ENCODE measurements at regions not wholly inside any gene's neighbourhood (a gene's known extent, or its start where the extent isn't known, plus 50 kb on each side); places are given as distances from the start of the nearest gene placed in this dataset.

DNA sequence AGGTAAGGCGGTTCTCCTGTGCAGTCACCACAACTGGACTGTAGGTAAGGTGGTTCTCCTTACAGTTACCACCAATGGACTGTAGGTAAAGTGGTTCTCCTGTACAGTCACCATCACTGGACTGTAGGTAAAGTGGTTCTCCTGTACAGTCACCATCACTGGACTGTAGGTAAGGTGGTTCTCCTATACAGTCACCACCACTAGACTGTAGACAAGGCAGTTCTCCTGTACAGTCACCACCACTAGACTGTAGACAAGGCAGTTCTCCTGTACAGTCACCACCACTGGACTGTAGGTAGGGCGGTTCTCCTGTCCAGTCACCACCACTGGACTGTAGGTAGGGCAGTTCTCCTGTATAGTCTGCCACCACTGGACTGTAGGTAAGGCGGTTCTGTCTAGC is 212.3 kb downstream of the TFAP2A start:
- H3K27me3 ChIP-seq (replicated peaks in 1 of 7): no peaks in the 10 kb centered on the region
- no peak for TF ChIP-seq POLR2A (IDR thresholded peaks at IDR 0.05)
- TF ChIP-seq, protein P1, sequence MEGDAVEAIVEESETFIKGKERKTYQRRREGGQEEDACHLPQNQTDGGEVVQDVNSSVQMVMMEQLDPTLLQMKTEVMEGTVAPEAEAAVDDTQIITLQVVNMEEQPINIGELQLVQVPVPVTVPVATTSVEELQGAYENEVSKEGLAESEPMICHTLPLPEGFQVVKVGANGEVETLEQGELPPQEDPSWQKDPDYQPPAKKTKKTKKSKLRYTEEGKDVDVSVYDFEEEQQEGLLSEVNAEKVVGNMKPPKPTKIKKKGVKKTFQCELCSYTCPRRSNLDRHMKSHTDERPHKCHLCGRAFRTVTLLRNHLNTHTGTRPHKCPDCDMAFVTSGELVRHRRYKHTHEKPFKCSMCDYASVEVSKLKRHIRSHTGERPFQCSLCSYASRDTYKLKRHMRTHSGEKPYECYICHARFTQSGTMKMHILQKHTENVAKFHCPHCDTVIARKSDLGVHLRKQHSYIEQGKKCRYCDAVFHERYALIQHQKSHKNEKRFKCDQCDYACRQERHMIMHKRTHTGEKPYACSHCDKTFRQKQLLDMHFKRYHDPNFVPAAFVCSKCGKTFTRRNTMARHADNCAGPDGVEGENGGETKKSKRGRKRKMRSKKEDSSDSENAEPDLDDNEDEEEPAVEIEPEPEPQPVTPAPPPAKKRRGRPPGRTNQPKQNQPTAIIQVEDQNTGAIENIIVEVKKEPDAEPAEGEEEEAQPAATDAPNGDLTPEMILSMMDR (IDR thresholded peaks at IDR 0.05 in 8 of 11, conservative IDR thresholded peaks at IDR 0.05 in 3 of 11): no peak
- no peak for TF ChIP-seq POLR2AphosphoS5 (IDR thresholded peaks at IDR 0.05)
- H3K4me1 ChIP-seq: no peaks in the 10 kb centered on the region
- peaks cover 0 to 19% (median 0%) of the 10 kb centered on the region in 8 donors for H3K9me3 ChIP-seq
- no peak overlapping the region for H3K27ac ChIP-seq
- 93 to 97% (median 96%) methylated on average over 2 to 3 of the region's 3 CpGs for WGBS, 5 donors
- DNase-seq: no peak
- intact Hi-C loops (cut with DNase I; ENCODE audit: low total_unique reads): no loop called here
- no peaks in the 10 kb centered on the region for H3K36me3 ChIP-seq
- H3K4me3 ChIP-seq: no peak overlapping the region

DNA sequence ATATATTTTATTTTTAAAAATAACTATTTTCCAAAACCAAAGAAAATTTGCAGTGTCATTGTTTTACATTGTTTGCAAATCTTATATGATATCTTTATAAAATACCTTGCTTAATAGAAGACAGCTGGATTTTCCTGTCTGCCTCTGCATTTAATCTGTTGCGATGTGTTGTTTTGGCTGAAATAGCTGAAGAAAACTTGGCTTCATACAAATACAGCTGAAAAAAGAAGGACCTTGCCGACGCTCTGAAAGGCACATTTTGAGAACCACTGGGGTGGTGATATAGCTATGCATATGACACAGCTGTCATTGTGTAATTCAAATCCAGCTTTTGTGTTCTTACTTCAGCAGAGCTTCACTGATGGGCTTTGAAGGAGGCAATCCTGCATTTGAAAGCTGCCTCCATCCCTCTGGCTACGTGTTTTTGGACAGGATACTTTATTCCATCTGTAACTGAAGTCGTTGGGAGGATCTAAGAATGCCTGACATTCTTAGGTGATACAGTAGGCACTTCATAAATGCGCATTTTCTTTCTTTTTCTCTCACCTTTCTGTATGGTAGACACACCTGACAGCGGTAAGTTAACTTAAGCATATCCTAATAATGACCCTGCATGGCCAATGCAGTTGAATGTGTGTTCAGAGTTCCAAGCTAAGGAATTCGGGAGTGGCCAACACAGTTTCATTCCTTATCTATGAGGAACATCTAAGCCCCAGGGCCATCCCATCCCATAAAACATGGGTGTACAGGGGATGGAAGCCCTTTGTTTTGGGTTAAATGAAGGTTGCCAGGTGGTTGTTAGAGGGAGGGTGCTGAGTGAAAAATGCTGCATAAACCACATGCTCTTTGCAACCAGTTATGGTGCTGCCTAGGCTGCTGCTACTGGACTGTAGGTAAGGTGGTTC is 213.0 kb downstream of the TFAP2A start:
- H3K27me3 ChIP-seq (replicated peaks in 1 of 7): no peaks in the 10 kb centered on the region
- H3K36me3 ChIP-seq: no peaks in the 10 kb centered on the region
- H3K4me3 ChIP-seq: no peak overlapping the region
- no peaks in the 10 kb centered on the region for H3K4me1 ChIP-seq
- peaks cover 0 to 19% (median 0%) of the 10 kb centered on the region in 8 donors for H3K9me3 ChIP-seq
- intact Hi-C loops (cut with DNase I; ENCODE audit: low total_unique reads): no loop called here
- no peak for DNase-seq
- 84 to 88% (median 84%) methylated on average over 8 of the region's 8 CpGs for WGBS, 5 donors
- TF ChIP-seq POLR2AphosphoS5 (IDR thresholded peaks at IDR 0.05): no peak
- no peak for TF ChIP-seq POLR2A (IDR thresholded peaks at IDR 0.05)
- TF ChIP-seq, protein P1 (IDR thresholded peaks at IDR 0.05 in 8 of 11, conservative IDR thresholded peaks at IDR 0.05 in 3 of 11): no peak
- H3K27ac ChIP-seq: no peak overlapping the region

DNA sequence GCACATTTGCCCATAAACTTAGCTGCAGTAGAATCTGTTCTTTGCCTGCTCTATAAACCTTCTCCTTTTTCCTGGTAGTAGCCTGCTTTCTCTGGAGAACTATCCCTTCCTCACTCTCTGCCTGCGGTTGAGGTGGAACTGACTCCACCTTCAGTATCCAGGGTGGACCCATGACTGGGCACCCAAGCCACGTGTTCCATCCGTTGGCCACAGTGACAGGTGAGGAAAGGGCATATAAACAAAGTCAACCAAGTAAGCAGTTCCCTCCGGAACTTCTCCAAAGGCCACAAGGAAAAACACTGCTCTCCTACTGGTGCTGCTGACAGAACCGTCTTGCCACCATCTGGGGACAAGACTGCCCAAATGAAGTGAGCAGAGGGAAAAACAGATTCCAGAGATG is 218.8 kb downstream of the TFAP2A start:
- no peaks in the 10 kb centered on the region for H3K36me3 ChIP-seq
- no peak for DNase-seq
- H3K27ac ChIP-seq: no peak overlapping the region
- H3K4me1 ChIP-seq: no peaks in the 10 kb centered on the region
- peaks cover 0 to 12% (median 0%) of the 10 kb centered on the region in 8 donors for H3K9me3 ChIP-seq
- H3K27me3 ChIP-seq (replicated peaks in 1 of 7): no peaks in the 10 kb centered on the region
- intact Hi-C loops (cut with DNase I; ENCODE audit: low total_unique reads): no loop called here
- TF ChIP-seq, protein P1 (IDR thresholded peaks at IDR 0.05 in 8 of 11, conservative IDR thresholded peaks at IDR 0.05 in 3 of 11): no peak
- TF ChIP-seq POLR2AphosphoS5 (IDR thresholded peaks at IDR 0.05): no peak
- TF ChIP-seq POLR2A (IDR thresholded peaks at IDR 0.05): no peak
- WGBS, 5 donors: 80 to 87% (median 84%) methylated on average over 5 of the region's 5 CpGs
- no peak overlapping the region for H3K4me3 ChIP-seq

DNA sequence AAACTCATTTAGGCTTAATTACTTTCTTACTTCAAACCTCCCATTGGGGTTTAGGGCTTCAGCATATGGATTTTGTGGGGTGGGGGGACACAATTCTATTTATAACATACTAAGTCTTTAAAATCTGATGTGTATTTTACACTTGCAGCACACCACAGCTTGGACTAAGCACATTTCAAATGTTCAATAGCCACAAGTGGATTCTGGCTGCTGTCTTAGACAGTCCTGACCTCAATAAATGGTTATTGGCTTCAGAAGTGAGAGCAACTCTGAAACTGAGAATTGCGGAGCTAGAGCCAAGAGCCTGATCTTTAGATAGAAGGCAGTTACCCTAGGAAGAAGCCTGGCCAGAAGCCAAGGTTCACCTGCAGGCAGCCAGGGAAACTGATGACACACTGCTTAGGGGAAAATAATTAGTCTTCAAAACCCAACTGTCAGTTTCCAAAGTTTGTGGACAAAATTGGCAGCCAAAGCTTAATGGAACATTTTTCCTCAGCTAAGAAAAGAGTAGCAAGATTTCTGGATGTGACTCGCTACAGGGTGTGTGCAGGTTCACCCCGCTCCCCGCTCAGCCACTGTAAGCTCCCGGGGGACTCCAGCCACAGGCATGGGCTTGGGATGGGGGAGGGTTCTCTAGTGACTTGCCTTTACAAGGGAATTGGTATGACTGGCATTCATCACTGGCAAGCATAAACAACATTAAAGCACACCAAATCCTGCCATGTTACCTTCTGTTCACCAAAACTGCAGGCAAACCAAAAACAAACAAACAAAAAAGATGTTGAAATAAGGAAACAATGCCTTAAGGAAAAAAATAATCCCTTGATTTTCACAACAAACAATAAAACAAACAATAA is 219.8 kb downstream of the TFAP2A start:
- WGBS, 5 donors: 72 to 95% (median 83%) methylated on average over 5 of the region's 5 CpGs
- no peak for DNase-seq
- intact Hi-C loops (cut with DNase I; ENCODE audit: low total_unique reads): no loop called here
- no peaks in the 10 kb centered on the region for H3K27me3 ChIP-seq (replicated peaks in 1 of 7)
- no peaks in the 10 kb centered on the region for H3K36me3 ChIP-seq
- H3K4me1 ChIP-seq: no peaks in the 10 kb centered on the region
- no peak for TF ChIP-seq POLR2AphosphoS5 (IDR thresholded peaks at IDR 0.05)
- TF ChIP-seq, protein P1 (IDR thresholded peaks at IDR 0.05 in 8 of 11, conservative IDR thresholded peaks at IDR 0.05 in 3 of 11): no peak
- no peak for TF ChIP-seq POLR2A (IDR thresholded peaks at IDR 0.05)
- no peak overlapping the region for H3K27ac ChIP-seq
- peaks cover 0 to 4% (median 0%) of the 10 kb centered on the region in 8 donors for H3K9me3 ChIP-seq
- H3K4me3 ChIP-seq: no peak overlapping the region

All from spleen (tissue), 11 donors.